Astrocyte of the cerebellum (primary cell): ENCODE measurements at regions not wholly inside any gene's neighbourhood (a gene's known extent, or its start where the extent isn't known, plus 50 kb on each side); places are given as distances from the start of the nearest gene placed in this dataset.

ENCODE experiments used
- DNase-seq: peaks from one replicate; pipeline ENCODE4 v3.0.0-alpha.2; 2011; ENCODE audit warnings: low read depth
- H3K4me3 ChIP-seq: 2 replicates; pipeline ENCODE4 v1.5.1; 2011; ENCODE audit warnings: mild to moderate bottlenecking, low read depth, low read length, moderate library complexity
- in situ Hi-C: cut with HindIII; loops from 2 replicates; pipeline ENCODE4 v1.10.0; 2017; ENCODE audit warnings: low sequenced_read_pairs
- TF ChIP-seq, protein P1 (sequence below): IDR thresholded peaks from 2 replicates; pipeline ENCODE4 v1.5.1; 2012; ENCODE audit warnings: low read length, low read depth, moderate library complexity, mild to moderate bottlenecking; ENCODE audit errors: missing control alignments

DNA sequence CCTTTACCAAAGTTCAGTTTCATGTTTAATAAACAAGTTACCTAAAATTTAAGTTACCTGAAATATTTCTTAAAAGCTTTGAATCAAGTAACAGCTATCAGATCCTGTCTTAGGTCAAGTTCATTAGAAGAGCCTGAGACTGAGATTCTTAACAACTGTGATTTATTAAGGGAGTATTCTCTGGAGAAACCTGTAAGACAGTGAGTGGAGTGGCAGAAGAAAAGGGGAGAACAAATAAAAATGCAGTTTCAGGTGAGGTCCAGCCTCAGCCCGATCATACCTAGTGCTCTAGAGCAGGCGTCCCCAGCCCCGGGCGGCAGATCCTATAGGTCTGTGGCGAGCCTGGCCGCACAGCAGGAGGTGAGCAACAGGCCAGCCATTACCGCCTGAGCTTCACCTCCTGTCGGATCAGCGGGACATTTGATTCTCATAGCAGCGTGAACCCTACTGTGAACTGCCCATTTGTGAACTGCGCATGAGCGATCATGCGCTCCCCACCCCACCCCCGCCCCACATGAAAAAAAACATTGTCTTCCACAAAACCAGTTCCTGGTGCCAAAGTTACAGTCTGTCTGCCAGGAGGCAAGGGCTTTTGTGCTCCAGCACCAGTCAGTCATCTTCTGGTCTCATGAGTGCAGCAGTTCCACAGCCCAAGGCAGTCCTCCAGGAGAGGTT lies 59.2 kb upstream of the ADGRB3 start:
- peak overlapping the region; percentile 27 for H3K4me3 ChIP-seq

DNA sequence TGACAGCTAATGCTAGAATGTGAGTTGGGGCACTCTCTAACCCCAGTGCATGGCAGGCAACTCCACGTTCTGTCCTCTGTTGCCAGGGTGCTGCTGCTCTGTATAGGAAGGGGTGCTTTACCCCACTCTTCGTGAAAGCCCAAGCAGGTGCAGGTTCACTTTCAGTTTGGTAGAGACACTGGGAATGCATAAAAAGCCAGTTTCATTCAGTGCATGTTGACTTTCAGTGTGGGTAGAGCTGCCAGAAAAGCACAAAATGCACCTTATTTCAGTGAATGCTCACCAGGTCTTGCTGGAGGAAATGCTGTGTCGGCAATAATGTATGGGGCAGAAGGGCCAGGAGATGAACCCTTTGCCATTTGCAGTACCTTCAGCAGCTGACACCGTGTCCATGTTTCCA lies 62.1 kb upstream of the ADGRB3 start:
- TF ChIP-seq, protein P1, sequence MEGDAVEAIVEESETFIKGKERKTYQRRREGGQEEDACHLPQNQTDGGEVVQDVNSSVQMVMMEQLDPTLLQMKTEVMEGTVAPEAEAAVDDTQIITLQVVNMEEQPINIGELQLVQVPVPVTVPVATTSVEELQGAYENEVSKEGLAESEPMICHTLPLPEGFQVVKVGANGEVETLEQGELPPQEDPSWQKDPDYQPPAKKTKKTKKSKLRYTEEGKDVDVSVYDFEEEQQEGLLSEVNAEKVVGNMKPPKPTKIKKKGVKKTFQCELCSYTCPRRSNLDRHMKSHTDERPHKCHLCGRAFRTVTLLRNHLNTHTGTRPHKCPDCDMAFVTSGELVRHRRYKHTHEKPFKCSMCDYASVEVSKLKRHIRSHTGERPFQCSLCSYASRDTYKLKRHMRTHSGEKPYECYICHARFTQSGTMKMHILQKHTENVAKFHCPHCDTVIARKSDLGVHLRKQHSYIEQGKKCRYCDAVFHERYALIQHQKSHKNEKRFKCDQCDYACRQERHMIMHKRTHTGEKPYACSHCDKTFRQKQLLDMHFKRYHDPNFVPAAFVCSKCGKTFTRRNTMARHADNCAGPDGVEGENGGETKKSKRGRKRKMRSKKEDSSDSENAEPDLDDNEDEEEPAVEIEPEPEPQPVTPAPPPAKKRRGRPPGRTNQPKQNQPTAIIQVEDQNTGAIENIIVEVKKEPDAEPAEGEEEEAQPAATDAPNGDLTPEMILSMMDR = no peak
- in situ Hi-C loops = no loop called here
- DNase-seq = no peak
- H3K4me3 ChIP-seq = no peak overlapping the region

More for the DNA sequence above, 59.2 kb upstream of the ADGRB3 start:
- in situ Hi-C loops = no loop called here
- DNase-seq = peak; percentile 28
- TF ChIP-seq, protein P1 = no peak

DNA sequence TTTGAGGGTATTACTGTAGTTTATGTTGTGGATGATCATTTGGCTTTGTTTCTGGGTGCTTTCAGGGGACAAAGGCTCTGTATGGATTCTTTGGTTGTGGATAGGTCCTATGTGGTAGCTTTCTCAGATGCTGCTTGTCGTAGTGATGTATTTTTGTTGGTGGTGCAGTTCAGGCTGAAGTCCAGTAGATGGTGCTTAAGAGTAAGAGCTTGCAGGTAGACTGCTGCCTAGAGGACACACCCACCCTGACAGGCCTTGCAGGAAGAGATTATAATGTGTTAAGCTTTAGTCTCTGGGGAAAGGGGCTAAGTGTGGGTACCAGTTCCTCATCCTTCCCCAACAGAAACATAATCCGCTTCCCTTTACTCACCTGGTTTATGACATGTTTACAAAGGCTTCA lies 62.6 kb upstream of the ADGRB3 start:
- no peak overlapping the region for H3K4me3 ChIP-seq
- TF ChIP-seq, protein P1 = peak; percentile 59
- peak; percentile 9 for DNase-seq
- in situ Hi-C loops = no loop called here

DNA sequence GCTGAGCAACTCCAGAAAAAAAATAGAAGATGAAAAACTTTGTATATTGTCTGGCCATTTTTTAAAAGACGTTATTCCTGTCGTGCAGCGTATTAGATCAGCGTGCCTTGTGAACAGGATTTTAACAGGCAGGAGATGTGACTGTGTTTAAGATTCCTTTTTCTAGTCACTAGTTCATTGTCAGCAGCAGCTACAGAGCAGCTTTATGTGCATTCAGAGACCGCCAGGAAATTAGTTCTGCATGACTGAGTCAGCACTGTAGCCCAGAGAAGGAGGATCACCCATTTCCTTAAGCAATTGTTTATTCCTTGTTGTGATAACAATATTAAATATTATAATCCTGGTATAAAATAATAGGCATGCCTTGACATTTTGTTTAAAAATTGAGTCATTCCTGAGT lies 75.4 kb upstream of the ADGRB3 start:
- in situ Hi-C loops = no loop called here
- TF ChIP-seq, protein P1 = no peak

DNA sequence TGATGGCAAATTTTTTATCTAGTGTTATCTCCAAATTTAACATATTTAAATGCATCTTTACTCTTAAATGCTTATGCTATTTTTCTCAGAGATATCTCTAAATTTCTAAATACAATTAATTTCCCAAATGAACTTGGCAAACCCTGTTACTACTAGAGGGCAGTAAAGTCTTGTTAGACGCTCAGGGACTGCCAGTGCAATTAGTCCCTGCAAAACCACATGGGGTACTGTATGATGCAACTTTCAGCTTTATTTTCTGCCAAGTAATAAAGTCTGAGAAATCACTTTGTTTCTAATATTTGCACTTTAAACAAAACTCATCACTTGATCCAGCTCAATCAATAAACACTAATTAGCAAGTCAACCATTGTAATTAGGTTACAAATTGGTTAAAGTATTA lies 76.0 kb upstream of the ADGRB3 start:
- in situ Hi-C loops = no loop called here
- DNase-seq = peak; percentile 13
- H3K4me3 ChIP-seq = no peak overlapping the region
- TF ChIP-seq, protein P1 = peak; percentile 14

More for the DNA sequence above, 75.4 kb upstream of the ADGRB3 start:
- DNase-seq = peak; percentile 47
- H3K4me3 ChIP-seq = no peak overlapping the region

DNA sequence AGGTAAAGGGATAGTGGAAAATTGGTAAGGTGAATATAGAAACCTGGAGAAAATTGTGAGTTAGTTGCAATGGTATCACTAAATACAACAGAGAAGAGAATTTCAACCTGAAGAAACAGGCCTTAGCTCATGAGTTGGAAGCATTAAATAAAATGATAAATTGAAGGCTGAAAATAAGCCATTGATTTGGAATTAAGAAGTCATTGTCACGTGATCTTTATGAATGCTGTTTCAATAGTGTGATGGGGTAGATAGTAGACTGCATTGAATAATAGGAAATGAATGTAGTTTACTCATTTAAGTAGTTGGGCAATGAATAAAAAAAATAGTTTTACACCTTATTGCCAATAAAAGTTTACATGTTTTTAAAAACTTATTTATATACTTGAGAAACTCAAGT lies 88.5 kb upstream of the ADGRB3 start:
- in situ Hi-C loops = no loop called here
- TF ChIP-seq, protein P1 = no peak
- H3K4me3 ChIP-seq = no peak overlapping the region
- DNase-seq = no peak
